Activated CD8-positive, alpha-beta memory T cell treated with anti-CD3 and anti-CD28 coated beads, Interleukin-2, amount 50 U/mL, for 48 hours (primary cell): ENCODE measurements at regions not wholly inside any gene's neighbourhood (a gene's known extent, or its start where the extent isn't known, plus 50 kb on each side); places are given as distances from the start of the nearest gene placed in this dataset.

Experiments used
- DNase-seq: peaks from one replicate; pipeline ENCODE4 v3.0.0-alpha.2; 2020

GRCh38 chr7:33661430-33662160 is 243.7 kb upstream of the BMPER start:
- DNase-seq = no peak

GRCh38 chr7:33666531-33666930 is 238.8 kb upstream of the BMPER start:
- DNase-seq = no peak

GRCh38 chr7:33667196-33667595 is 238.1 kb upstream of the BMPER start:
- DNase-seq = no peak

- no peak for DNase-seq
Observed at GRCh38 chr7:33669251-33669670, 236.1 kb upstream of the BMPER start.

- DNase-seq = no peak
Observed at GRCh38 chr7:33671531-33672262, 233.6 kb upstream of the BMPER start.

- no peak for DNase-seq
Observed at GRCh38 chr7:33673029-33673700, 232.2 kb upstream of the BMPER start.

GRCh38 chr7:33674804-33675411 is 230.4 kb upstream of the BMPER start:
- no peak for DNase-seq

- DNase-seq = no peak
Observed at GRCh38 chr7:33677556-33677955, 227.8 kb upstream of the BMPER start.

GRCh38 chr7:33678569-33679335 is 226.6 kb upstream of the BMPER start:
- no peak for DNase-seq

- no peak for DNase-seq
Observed at GRCh38 chr7:33680682-33681081, 224.7 kb upstream of the BMPER start.

GRCh38 chr7:33685503-33685902 is 219.8 kb upstream of the BMPER start:
- DNase-seq = no peak

- no peak for DNase-seq
Observed at GRCh38 chr7:33685981-33686683, 219.2 kb upstream of the BMPER start.

GRCh38 chr7:33687625-33688024 is 217.7 kb upstream of the BMPER start:
- DNase-seq = no peak

GRCh38 chr7:33691180-33691579 is 214.2 kb upstream of the BMPER start:
- no peak for DNase-seq

GRCh38 chr7:33692956-33693355 is 212.4 kb upstream of the BMPER start:
- DNase-seq = no peak

- DNase-seq = no peak
Observed at GRCh38 chr7:33694006-33694405, 211.3 kb upstream of the BMPER start.

GRCh38 chr7:33697616-33698015 is 207.7 kb upstream of the BMPER start:
- DNase-seq = no peak

GRCh38 chr7:33698041-33698440 is 207.3 kb upstream of the BMPER start:
- no peak for DNase-seq

GRCh38 chr7:33698692-33699128 is 206.6 kb upstream of the BMPER start:
- no peak for DNase-seq

- DNase-seq = no peak
Observed at GRCh38 chr7:33700001-33700899, 205.1 kb upstream of the BMPER start.

GRCh38 chr7:33701189-33701740 is 204.1 kb upstream of the BMPER start:
- no peak for DNase-seq
